ENCODE measurements at regions not wholly inside any gene's neighbourhood (a gene's known extent, or its start where the extent isn't known, plus 50 kb on each side); places are given as distances from the start of the nearest gene placed in this dataset.

DNA sequence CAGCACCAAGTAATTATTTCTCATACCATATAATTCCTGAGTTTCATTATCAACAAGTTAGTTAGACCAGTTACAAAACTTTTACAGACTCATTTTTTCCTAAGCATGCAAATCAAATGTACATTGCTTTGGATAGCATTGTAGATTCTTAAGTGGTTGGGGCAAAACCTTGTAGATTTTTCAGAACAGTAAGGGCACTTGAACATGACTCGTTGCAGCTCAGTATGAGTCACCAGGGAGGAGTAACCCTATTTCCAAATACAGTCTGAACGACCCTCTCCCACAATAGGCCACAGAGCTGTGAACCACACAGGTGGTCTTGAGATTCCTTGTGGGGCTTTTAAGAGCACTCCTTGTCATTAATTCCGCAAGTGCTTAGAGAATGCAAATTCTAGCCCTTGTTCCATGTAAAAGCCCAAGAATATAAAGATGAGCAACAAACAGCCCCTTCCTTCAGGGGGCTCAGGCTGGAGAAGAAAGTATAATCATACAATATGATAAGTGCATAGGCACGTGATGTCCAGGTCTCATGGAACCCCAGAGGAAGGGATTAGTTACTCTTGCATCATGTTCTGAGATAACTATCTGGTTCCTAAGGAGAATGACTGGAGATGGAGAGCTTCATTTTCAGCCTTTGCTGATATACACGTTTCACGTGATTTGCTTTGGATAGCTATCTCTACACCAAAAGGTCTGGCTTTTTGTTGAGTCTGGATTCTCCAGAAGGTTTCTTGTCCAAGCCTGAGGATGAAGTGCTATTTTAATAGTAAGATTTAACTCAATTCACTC is 295.7 kb downstream of the KCNN2 start:
- DNase-seq (ENCODE audit: low read depth) = peak; percentile 5
- no peak overlapping the region for H3K4me3 ChIP-seq (ENCODE audit: control insufficient read depth, low read depth, low read length)
- TF ChIP-seq, protein P1, sequence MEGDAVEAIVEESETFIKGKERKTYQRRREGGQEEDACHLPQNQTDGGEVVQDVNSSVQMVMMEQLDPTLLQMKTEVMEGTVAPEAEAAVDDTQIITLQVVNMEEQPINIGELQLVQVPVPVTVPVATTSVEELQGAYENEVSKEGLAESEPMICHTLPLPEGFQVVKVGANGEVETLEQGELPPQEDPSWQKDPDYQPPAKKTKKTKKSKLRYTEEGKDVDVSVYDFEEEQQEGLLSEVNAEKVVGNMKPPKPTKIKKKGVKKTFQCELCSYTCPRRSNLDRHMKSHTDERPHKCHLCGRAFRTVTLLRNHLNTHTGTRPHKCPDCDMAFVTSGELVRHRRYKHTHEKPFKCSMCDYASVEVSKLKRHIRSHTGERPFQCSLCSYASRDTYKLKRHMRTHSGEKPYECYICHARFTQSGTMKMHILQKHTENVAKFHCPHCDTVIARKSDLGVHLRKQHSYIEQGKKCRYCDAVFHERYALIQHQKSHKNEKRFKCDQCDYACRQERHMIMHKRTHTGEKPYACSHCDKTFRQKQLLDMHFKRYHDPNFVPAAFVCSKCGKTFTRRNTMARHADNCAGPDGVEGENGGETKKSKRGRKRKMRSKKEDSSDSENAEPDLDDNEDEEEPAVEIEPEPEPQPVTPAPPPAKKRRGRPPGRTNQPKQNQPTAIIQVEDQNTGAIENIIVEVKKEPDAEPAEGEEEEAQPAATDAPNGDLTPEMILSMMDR (conservative IDR thresholded peaks at IDR 0.05; ENCODE audit: control insufficient read depth, insufficient read depth, low read depth, low read length) = no peak

DNA sequence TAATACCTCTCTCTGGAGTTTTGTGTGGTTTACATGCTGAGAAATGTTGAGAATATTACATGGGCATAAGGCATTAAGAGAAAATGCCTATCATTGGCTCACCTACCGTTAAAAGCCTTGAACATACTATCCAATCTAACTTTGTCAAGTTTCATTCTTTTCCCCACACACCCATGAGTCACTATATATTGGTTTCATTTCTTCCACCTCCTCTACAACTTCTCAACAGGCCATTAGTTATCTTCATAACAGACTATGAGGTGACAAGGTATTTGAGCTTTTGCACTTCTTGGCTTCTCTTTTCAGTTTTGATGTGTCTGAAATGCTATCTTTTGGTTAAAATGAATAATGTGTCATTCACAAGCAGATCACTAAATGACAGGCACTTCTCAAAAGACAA is 288.0 kb downstream of the KCNN2 start:
- TF ChIP-seq, protein P1 (conservative IDR thresholded peaks at IDR 0.05; ENCODE audit: control insufficient read depth, insufficient read depth, low read depth, low read length) = no peak
- DNase-seq (ENCODE audit: low read depth) = no peak
- H3K4me3 ChIP-seq (ENCODE audit: control insufficient read depth, low read depth, low read length) = no peak overlapping the region

DNA sequence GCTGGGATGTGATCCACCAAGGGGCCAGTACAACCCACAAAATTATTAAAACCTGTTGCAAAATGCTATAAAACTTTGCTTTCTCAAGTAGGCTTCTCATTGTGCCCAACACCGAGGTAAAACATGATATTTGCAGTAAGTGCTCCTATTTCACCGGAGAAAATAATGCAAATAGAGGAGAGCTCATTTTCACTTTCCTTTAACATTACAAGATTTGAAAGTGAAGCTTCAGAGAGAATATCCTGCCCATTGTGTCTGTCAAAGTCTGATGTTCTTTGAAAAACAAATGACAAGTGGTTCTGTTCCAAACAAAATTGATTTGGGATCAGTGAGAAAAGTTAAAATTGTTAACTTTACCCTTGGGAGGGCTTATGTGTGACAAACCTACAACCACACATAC is 287.1 kb downstream of the KCNN2 start:
- TF ChIP-seq, protein P1 (conservative IDR thresholded peaks at IDR 0.05; ENCODE audit: control insufficient read depth, insufficient read depth, low read depth, low read length) = no peak
- no peak for DNase-seq (ENCODE audit: low read depth)
- H3K4me3 ChIP-seq (ENCODE audit: control insufficient read depth, low read depth, low read length) = no peak overlapping the region

DNA sequence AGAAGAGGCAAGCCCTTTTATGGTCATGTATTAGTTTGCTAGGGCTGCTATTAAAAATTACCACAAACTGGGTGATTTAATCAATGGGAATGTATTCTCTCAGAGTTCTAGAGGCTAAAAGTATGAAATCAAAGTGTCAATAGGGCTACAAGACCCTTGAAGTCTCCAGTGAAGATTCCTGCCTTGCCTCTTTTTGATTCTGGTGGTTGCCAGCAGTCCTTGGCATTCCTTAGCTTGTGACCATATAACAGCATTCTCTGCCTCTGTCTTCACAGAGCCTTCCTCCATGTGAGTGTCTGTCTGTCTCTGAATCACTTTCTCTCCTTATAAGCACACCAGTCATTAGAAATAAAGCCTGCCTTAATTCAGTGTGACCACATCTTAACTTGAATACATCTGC is 282.7 kb downstream of the KCNN2 start:
- TF ChIP-seq, protein P1 (conservative IDR thresholded peaks at IDR 0.05; ENCODE audit: control insufficient read depth, insufficient read depth, low read depth, low read length) = no peak
- H3K4me3 ChIP-seq (ENCODE audit: control insufficient read depth, low read depth, low read length) = no peak overlapping the region
- no peak for DNase-seq (ENCODE audit: low read depth)

DNA sequence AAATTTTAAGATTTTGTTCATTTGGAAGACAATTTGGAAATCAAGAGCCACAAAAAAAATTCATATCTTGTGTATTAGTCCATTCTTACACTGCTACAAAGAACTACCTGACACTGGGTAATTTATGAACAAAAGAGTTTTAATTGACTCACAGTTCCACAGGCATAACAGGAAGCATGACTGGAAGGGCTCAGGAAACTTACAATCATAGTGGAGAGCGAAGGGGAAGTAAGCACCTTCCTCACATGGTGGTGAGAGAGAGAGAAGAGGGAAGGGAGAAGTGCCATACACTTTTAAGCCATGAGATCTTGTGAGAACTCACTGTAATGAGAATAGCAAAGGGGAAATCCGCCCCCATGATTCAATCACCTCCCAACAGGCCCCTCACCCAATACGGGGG is 274.4 kb downstream of the KCNN2 start:
- no peak overlapping the region for H3K4me3 ChIP-seq (ENCODE audit: control insufficient read depth, low read depth, low read length)
- no peak for DNase-seq (ENCODE audit: low read depth)
- TF ChIP-seq, protein P1 (conservative IDR thresholded peaks at IDR 0.05; ENCODE audit: control insufficient read depth, insufficient read depth, low read depth, low read length) = no peak

DNA sequence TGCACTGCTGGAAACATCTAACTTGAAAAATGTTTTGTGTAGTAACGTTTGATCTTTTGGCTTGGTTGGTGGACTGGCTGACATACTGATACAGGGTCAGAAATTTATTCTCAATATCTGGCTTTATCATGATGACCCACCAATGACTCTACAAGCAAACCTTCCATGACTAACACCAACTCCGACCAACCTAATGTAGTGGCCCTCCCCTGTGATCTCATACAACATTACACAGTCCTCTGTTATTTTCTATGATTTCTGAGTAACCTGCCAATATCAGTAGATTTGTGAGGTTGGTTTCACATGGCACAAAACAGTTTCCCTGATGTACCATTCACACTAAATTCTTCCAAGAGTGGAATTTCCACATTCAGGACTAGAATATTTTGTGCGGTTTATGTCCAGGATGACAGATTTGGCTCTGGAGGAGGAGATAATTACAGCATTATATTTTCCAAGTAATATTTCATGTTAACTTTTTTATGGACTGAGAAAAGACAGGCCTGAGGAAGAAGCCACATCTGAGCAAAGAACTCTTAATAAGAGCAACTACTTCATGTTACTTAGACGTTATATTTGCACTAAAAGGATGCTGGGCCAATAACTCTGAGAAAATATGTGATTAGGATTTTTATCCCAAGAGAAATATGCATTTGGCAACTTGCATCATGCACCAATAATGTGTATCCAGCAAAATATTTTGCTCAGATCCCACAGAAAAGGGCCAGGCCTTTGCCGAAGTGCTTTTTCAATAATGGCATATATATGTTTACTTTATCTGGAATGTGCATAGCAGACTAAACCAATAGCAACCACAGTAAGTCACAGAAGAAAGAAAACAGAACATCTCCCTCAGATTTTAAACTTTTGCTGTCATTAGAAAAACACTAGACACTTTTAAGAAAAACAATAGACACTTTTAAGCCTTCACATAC is 273.4 kb downstream of the KCNN2 start:
- no peak for DNase-seq (ENCODE audit: low read depth)
- no peak overlapping the region for H3K4me3 ChIP-seq (ENCODE audit: control insufficient read depth, low read depth, low read length)
- TF ChIP-seq, protein P1 (conservative IDR thresholded peaks at IDR 0.05; ENCODE audit: control insufficient read depth, insufficient read depth, low read depth, low read length) = no peak

All from fibroblast of mammary gland (primary cell).